ENCODE measurements at regions not wholly inside any gene's neighbourhood (a gene's known extent, or its start where the extent isn't known, plus 50 kb on each side); places are given as distances from the start of the nearest gene placed in this dataset.

DNA sequence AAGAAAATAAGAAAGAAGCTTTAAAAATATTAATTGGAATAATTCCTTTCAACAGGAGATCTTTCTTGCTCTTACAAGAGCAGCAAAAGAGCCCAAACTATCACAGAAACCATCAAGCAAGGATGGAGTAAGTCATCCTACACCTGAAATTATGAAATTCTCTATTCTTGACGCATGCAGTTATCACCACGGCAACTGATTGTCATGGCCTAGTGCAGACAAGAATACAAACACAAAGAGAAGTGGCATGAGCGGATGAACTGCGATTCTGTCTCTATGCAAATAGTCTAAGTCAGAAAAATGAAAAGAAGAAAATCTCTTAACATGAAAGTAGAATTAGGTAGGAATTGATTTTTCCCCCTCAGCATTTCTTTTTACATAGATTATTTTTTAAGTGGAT, 54.8 kb upstream of the SLC35B4 start:
- Histone ChIP-seq H3K4me1 (replicated peaks; ENCODE audit: insufficient read depth) (peaks cover 30% of the 10 kb centered on the region), H3F3A (ENCODE audit: insufficient read depth, low read depth) (peaks cover 15% of the 10 kb centered on the region), H3K27ac (no peak overlapping the region), H3K79me2 (ENCODE audit: low read depth) (no peaks in the 10 kb centered on the region), H3K36me3 (ENCODE audit: low read depth) (no peaks in the 10 kb centered on the region), H4K20me1 (ENCODE audit: insufficient read depth) (no peaks in the 10 kb centered on the region), H3K27me3 (ENCODE audit: insufficient read depth, low read depth) (no peaks in the 10 kb centered on the region), H3K4me2 (no peak overlapping the region), H3K9me2 (ENCODE audit: insufficient read depth) (no peaks in the 10 kb centered on the region), H2AFZ (no peak overlapping the region), H3K4me3 (no peak overlapping the region), H3K9me3 (ENCODE audit: insufficient read depth, low read depth) (no peaks in the 10 kb centered on the region)
- TF ChIP-seq, protein P1, sequence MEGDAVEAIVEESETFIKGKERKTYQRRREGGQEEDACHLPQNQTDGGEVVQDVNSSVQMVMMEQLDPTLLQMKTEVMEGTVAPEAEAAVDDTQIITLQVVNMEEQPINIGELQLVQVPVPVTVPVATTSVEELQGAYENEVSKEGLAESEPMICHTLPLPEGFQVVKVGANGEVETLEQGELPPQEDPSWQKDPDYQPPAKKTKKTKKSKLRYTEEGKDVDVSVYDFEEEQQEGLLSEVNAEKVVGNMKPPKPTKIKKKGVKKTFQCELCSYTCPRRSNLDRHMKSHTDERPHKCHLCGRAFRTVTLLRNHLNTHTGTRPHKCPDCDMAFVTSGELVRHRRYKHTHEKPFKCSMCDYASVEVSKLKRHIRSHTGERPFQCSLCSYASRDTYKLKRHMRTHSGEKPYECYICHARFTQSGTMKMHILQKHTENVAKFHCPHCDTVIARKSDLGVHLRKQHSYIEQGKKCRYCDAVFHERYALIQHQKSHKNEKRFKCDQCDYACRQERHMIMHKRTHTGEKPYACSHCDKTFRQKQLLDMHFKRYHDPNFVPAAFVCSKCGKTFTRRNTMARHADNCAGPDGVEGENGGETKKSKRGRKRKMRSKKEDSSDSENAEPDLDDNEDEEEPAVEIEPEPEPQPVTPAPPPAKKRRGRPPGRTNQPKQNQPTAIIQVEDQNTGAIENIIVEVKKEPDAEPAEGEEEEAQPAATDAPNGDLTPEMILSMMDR (conservative IDR thresholded peaks at IDR 0.05): no peak
- TF ChIP-seq EZH2 (IDR thresholded peaks at IDR 0.05; ENCODE audit: low read depth): no peak
- ChIA-PET POLR2A (ENCODE audit: unreplicated experiment) (no interaction called here), CTCF (no interaction called here)
- peak in 1 of 2 experiments; percentile 33 for DNase-seq
- intact Hi-C loops (cut with micrococcal nuclease; ENCODE audit: unreplicated experiment): no loop called here
- no TSS peak for BruUV-seq (replicated peaks)

DNA sequence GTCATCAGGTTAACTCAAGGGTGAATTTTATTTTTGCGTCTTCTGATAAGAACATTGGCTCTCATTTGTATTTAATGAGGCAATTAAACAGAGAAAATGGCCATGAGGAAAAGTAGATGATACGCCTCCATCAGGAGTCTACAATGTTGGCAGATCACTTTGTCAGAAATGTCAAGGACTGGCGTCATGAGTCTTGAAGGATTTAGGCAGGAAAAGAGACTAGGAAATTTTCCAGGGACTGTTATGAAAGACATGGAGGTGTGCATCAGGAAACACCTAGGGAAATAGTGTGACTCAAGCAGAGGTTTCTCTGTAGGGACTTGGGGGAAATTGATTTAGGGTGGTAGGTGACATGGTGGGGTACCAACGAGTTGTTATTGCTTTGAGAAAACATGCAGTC, 53.4 kb upstream of the SLC35B4 start:
- H3K9me3 ChIP-seq (ENCODE audit: insufficient read depth, low read depth): no peaks in the 10 kb centered on the region
- no TSS peak for BruUV-seq (replicated peaks)
- no peak overlapping the region for H3K4me3 ChIP-seq
- no peak overlapping the region for H3K4me2 ChIP-seq
- H3K36me3 ChIP-seq (ENCODE audit: low read depth): no peaks in the 10 kb centered on the region
- no peaks in the 10 kb centered on the region for H4K20me1 ChIP-seq (ENCODE audit: insufficient read depth)
- DNase-seq: peak in 1 of 2 experiments; percentile 31
- ChIA-PET POLR2A (ENCODE audit: unreplicated experiment) (no interaction called here), CTCF (no interaction called here)
- H3K27ac ChIP-seq: no peak overlapping the region
- TF ChIP-seq EZH2 (IDR thresholded peaks at IDR 0.05; ENCODE audit: low read depth): no peak
- TF ChIP-seq, protein P1 (conservative IDR thresholded peaks at IDR 0.05): no peak
- H2AFZ ChIP-seq: no peak overlapping the region
- peaks cover 29% of the 10 kb centered on the region for H3F3A ChIP-seq (ENCODE audit: insufficient read depth, low read depth)
- intact Hi-C loops (cut with micrococcal nuclease; ENCODE audit: unreplicated experiment): no loop called here
- H3K9me2 ChIP-seq (ENCODE audit: insufficient read depth): no peaks in the 10 kb centered on the region
- H3K27me3 ChIP-seq (ENCODE audit: insufficient read depth, low read depth): no peaks in the 10 kb centered on the region
- H3K4me1 ChIP-seq (replicated peaks; ENCODE audit: insufficient read depth): peaks cover 44% of the 10 kb centered on the region
- no peaks in the 10 kb centered on the region for H3K79me2 ChIP-seq (ENCODE audit: low read depth)

DNA sequence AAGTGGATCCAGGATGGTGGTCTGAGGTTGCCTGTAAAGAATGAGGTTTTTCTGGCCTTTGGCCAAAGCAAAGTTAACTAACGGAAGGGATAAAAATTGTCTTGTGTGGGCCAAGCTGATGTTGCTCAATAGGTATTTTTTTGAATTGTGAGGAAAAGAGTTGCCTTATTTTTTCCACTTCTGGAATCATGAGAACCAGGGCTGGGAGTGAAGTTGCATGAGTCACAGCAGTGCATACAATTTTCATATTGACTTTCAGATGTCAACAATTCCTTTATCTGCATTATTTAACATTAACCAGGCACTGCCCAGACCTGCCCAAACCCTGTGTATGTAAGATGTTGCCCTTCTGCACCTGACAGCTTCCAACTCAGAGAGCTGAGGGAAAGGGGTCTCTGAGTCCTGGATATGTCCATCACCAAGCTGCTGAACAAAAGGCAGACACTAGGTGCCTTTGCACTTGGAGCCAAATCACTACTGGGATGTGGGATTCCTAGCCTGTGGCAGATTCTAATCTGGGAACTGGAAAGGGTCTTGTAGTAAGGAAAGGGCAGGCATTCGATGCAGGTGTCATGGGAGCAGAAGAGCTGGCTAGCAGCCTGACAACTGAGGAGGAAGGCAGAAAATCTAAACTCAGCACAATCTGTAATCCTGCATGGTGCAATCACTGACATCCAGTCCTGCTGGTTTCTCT, 52.3 kb upstream of the SLC35B4 start:
- Histone ChIP-seq H3K27me3 (ENCODE audit: insufficient read depth, low read depth) (no peaks in the 10 kb centered on the region), H2AFZ (no peak overlapping the region), H3K36me3 (ENCODE audit: low read depth) (no peaks in the 10 kb centered on the region), H4K20me1 (ENCODE audit: insufficient read depth) (no peaks in the 10 kb centered on the region), H3K27ac (peak overlapping the region; percentile 57), H3K79me2 (ENCODE audit: low read depth) (no peaks in the 10 kb centered on the region), H3F3A (ENCODE audit: insufficient read depth, low read depth) (peaks cover 37% of the 10 kb centered on the region), H3K9me2 (ENCODE audit: insufficient read depth) (no peaks in the 10 kb centered on the region), H3K9me3 (ENCODE audit: insufficient read depth, low read depth) (no peaks in the 10 kb centered on the region), H3K4me2 (peak overlapping the region; percentile 28), H3K4me3 (no peak overlapping the region), H3K4me1 (replicated peaks; ENCODE audit: insufficient read depth) (peaks cover 55% of the 10 kb centered on the region)
- BruUV-seq (replicated peaks): no TSS peak
- ChIA-PET POLR2A (ENCODE audit: unreplicated experiment) (interaction anchor here (0.6 kb wide), 1 partner anchor 374 kb away, joined by 6 read pairs; no protein-coding TSS in a partner anchor), CTCF (no interaction called here)
- intact Hi-C loops (cut with micrococcal nuclease; ENCODE audit: unreplicated experiment): loop anchor here (5.0 kb wide), 1 partner anchor 243 kb away; no protein-coding TSS in a partner anchor
- DNase-seq: peak in 1 of 2 experiments; percentile 80
- no peak for TF ChIP-seq EZH2 (IDR thresholded peaks at IDR 0.05; ENCODE audit: low read depth)
- TF ChIP-seq, protein P1 (conservative IDR thresholded peaks at IDR 0.05): no peak

All from PC-9 (cell line).